Prostate gland (tissue), 2 donors: ENCODE measurements at regions not wholly inside any gene's neighbourhood (a gene's known extent, or its start where the extent isn't known, plus 50 kb on each side); places are given as distances from the start of the nearest gene placed in this dataset.

Experiments used
- CTCF ChIP-seq, 4 experiments: fragments of 200-600 bp in 2 of 4; fragments of 450-650 bp in 2 of 4; sonication (generic) in 2 of 4; IDR thresholded peaks; 1 replicate in 3 of 4; 2 replicates in 1 of 4; pipeline ENCODE4 v1.5.1; 2016 to 2019; ENCODE audit warnings: antibody characterized with exemption in 4 of 4, mild to moderate bottlenecking in 2 of 4, moderate library complexity in 2 of 4
- POLR2AphosphoS5 ChIP-seq: sonication (generic); formaldehyde crosslinking; IDR thresholded peaks from one replicate; pipeline ENCODE4 v1.6.1; 2017; ENCODE audit warnings: antibody characterized with exemption

- TF ChIP-seq CTCF (IDR thresholded peaks at IDR 0.05), result no peak
- TF ChIP-seq POLR2AphosphoS5, result no peak
These were observed 204.9 kb downstream of the MRPL39 start for GRCh38 chr21:25402134-25402961.
